SK-N-DZ (cell line): ENCODE measurements at regions not wholly inside any gene's neighbourhood (a gene's known extent, or its start where the extent isn't known, plus 50 kb on each side); places are given as distances from the start of the nearest gene placed in this dataset.
"Not testable (repeated sequence)": the region's sequence is repeated elsewhere in the genome, so short reads cannot be mapped to it uniquely, and the experiment has no call there.

ENCODE experiments used
- DNase-seq: peaks from one replicate; pipeline ENCODE4 v3.0.0-alpha.2; 2015; ENCODE audit warnings: low spot score

DNA sequence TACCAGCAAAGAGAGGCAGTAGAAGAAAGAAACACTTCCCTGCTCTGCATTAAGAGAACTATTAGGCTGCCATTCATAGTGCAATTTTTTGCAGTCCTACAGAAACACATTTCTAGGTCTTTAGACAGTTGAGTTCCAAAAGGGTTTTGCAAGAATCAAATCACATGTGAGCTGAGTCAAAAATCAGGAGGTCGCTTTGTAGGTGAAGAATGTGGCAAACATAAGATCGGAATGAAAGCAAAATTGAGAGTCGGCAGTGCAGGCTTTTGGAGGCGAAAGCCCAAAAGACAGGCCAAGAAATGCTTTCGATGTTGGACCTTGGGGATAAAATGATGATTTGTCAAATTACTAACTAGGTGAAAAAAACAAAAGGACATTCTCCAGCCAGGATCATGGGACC is 213.5 kb upstream of the NRIP1 start:
- no peak for DNase-seq

DNA sequence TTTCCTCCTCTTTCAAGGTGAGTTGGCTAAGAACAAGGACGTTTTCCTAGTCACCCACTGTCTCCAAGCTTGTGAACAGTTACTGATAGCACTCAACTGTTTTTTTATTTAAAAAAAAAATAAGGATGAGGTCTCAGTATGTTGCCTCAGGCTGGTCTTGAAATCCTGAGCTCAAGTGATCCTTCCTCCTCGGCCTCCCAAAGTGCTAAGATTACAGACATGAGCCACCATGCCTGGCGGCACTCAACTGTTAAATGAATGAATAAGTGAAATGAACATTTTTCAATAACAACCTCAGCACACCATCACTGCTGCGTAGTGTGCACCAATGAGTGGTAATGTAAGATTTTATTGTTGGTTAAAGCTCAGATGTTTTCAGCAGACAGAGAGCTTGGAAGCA is 214.1 kb upstream of the NRIP1 start:
- no peak for DNase-seq

- no peak for DNase-seq
Measured at GRCh38 chr21:15279482-15279881, 214.7 kb upstream of the NRIP1 start.

DNA sequence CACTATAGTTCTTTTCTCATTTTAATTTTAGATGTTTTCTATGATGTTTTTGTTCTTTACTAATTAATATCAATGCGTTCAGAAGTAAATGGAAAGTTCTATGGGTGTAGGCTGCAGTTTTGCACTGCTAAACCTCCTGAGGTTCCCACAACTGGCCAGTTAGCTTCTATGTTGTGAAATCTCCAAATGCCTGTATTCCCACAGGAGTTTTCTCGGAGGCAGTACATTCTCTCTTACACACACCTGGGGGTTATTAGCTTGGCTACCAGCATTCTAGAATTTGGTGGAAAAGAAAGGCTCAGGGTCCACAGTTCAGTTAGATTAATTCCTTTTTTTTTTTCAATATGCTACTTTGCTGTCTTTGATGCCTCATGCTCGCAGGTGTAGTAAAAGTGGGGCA is 216.9 kb upstream of the NRIP1 start:
- no peak for DNase-seq

DNA sequence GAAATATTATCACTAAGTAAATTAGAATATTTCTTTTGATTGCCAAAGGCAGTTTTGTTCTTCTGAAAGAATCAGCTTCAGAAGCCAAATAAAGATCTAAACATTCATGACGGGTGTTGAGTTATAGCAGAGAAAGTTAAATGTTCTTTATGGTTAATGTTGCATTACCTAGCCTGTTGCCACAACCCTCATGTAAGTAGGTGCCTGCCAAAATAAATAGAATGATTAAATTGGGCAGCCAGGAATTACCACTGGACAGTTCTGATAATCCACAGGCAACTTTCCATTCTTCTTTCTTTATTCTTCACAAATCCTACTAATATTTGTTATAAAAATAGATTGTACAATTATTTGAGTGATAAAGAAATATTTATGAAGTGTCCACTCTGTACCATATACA is 217.9 kb upstream of the NRIP1 start:
- no peak for DNase-seq

DNA sequence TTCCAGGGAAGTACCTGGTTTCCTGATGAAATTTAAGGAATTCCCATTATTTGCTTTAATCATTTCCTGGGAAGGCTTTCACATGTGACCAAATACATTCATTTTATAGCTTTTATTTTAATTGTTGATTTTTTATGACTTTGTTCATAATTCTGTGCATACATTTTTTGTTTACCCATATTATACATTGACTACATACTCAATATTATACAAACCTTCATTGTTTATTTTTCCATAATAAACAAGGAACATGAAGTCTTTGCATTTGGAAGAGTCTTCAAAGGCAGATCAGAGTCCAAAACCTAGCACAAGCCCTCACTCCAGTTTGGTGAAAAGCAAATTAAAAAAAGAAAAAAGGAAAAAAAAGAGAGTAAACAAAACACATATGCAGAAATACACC is 218.3 kb upstream of the NRIP1 start:
- no peak for DNase-seq

- no peak for DNase-seq
Measured at GRCh38 chr21:15283789-15284188, 219.0 kb upstream of the NRIP1 start.

DNA sequence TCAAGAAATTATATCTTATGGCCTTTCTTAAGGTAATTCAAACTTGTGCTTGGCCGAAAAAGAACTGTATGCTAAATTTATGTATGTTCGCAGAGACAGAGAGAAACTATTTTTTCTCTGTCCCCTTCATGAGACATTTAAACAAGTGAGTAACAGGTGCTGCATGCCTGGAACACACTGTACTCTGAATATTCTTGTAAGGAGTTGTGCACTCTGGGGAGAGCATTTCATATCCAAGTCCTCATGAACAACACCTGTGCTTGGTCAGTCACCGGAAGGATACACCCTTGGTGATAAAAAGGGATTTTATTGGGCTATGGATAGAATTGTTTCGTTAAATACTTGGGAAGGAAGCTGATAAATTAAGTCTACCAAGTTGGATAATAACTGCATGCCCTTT is 220.8 kb upstream of the NRIP1 start:
- DNase-seq = no peak

GRCh38 chr21:15289246-15289645 is 224.4 kb upstream of the NRIP1 start:
- DNase-seq = no peak

- DNase-seq = peak; percentile 83
Measured at GRCh38 chr21:15289896-15290841, 225.4 kb upstream of the NRIP1 start.

- DNase-seq = no peak
Measured at GRCh38 chr21:15291621-15292266, 226.9 kb upstream of the NRIP1 start.

DNA sequence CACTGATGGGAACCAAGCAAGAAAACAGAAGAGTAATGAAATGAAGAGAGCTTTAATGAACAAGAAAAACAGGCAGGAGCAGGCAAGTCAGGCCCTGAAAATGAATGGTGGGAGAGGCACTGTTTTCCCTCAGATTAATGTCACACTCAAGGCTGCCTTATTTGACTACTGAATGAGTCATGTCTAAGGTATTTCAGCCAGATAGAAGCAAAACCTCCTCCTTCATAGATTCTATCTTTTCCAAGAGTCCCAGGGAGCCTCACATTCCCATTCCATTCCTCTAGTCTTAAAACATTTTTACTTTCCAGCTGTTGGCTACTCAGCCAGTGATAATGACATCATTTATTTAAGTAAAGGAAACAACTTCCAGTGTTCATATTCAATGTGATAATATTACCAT is 228.4 kb upstream of the NRIP1 start:
- peak; percentile 45 for DNase-seq

DNA sequence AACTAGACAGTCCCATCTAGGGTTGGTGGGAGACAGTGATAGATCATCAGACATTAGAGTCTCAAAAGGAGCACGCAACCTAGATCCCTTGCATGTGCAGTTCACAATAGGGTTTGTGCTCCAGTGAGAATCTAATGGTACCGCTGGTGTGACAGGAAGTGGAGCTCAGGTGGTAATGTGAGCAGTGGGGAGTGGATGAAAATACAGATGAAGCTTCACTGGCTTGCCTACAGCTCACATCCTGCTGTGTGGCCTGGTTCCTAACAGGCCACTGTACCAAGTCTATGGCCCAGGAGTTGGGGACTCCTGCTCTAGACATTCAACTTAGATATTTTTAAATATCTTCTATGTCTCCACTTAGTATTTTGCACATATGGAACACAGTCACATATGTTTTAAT is 231.1 kb upstream of the NRIP1 start:
- DNase-seq = no peak

- no peak for DNase-seq
Measured at GRCh38 chr21:15297824-15298223, 233.0 kb upstream of the NRIP1 start.

DNA sequence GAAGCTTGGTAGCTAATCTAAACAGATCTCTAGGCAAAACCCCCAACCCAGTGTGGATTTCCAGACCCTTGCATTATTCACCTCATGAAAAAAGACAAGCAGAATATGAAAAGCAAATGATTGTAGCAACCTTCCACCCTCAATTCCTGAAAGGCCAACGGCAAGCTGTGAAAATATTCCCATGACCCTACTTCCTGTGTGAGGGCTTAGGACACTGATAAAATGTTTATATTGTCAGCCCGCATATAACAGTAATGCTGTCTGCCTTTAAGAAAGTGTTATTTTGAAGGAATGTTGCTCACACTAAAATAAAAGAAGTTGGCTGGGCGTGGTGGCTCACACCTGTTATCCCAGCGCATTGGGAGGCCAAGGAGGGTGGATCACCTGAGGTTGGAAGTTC is 233.5 kb upstream of the NRIP1 start:
- no peak for DNase-seq

GRCh38 chr21:15298755-15299154 is 234.0 kb upstream of the NRIP1 start:
- DNase-seq = not testable (repeated sequence)

GRCh38 chr21:15300131-15300530 is 235.3 kb upstream of the NRIP1 start:
- no peak for DNase-seq

DNA sequence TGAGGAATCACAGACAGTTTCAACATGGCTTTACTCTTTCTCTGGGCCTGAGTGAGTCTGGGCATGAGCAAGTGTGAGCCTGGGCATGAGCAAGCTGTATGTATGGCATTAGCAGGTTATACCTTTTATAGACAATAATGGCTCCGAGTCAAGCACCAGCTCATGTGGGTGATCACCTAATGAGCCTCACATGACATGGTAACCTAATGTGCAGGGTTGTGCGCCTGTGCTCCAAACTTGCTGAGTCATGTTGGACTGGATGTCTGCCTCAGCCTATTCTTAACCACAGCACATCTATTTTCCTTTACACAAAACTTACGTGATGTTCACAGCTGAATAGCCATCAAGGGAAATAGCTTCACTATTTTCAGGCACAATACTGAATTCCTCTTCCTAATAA is 236.2 kb upstream of the NRIP1 start:
- DNase-seq = no peak

GRCh38 chr21:15301736-15302135 is 236.9 kb upstream of the NRIP1 start:
- no peak for DNase-seq

DNA sequence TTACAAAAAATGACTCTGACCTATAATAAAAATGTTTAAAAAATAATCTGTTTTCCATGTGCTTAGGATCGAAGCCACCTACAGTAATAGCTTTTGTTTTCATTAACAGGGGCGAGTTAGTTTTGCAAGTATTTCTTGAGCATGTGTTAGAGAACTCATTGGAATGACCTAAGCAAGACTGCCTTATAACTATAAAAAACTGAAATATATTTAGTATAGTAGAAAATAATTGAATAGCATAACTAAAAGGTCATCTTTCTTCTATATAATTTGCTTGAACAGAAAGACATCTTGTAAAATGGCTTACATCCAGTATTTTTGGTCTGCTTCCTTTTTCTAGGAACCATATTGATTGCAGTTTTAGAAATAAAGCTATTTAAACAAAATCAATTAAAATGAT is 241.5 kb upstream of the NRIP1 start:
- no peak for DNase-seq

- no peak for DNase-seq
Measured at GRCh38 chr21:15308333-15308732, 243.5 kb upstream of the NRIP1 start.

- no peak for DNase-seq
Measured at GRCh38 chr21:15309022-15309590, 244.3 kb upstream of the NRIP1 start.

DNA sequence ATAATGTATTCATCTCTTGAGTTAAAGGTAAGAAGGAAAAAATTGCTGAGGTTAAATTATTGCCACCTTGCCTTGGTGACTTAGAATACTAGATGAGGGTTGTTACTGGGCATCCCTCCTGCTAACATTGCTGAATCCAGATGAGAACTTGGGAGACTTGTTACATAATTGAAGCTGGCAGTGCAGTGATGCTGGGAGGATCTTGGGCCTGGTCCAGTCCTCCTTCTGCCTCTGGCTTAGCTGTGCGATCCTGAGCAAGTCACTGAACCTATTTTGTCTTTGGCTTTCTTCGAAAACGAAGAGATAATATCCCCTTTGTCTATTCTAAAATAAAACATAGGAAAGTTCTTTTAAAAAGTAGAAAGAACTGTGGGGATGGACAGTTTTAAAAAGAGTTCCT is 244.9 kb upstream of the NRIP1 start:
- DNase-seq = no peak
